RPMI7951 (cell line): ENCODE measurements at regions not wholly inside any gene's neighbourhood (a gene's known extent, or its start where the extent isn't known, plus 50 kb on each side); places are given as distances from the start of the nearest gene placed in this dataset.
"Not testable (repeated sequence)": the region's sequence is repeated elsewhere in the genome, so short reads cannot be mapped to it uniquely, and the experiment has no call there.

ENCODE experiments used
- DNase-seq: peaks from one replicate; pipeline ENCODE4 v3.0.0-alpha.2; 2012; ENCODE audit warnings: low read depth

- DNase-seq = no peak
Measured at GRCh38 chr3:178967177-178967532, 104.5 kb downstream of the ZMAT3 start.

- DNase-seq = peak; percentile 49
Measured at GRCh38 chr3:178966299-178967176, 105.1 kb downstream of the ZMAT3 start.

- DNase-seq = no peak
Measured at GRCh38 chr3:178964551-178964950, 107.1 kb downstream of the ZMAT3 start.

GRCh38 chr3:178960918-178961317, 110.7 kb downstream of the ZMAT3 start:
- no peak for DNase-seq

- peak; percentile 50 for DNase-seq
Measured at GRCh38 chr3:178960181-178960580, 111.4 kb downstream of the ZMAT3 start.

GRCh38 chr3:178950676-178951075, 120.9 kb downstream of the ZMAT3 start:
- peak; percentile 34 for DNase-seq

GRCh38 chr3:178949896-178950295, 121.7 kb downstream of the ZMAT3 start:
- DNase-seq = peak; percentile 8

- DNase-seq = no peak
Measured at GRCh38 chr3:178948546-178948945, 123.1 kb downstream of the ZMAT3 start.

GRCh38 chr3:178947738-178948137, 123.9 kb downstream of the ZMAT3 start:
- DNase-seq = no peak

- DNase-seq = not testable (repeated sequence)
Measured at GRCh38 chr3:178942261-178942660, 129.3 kb downstream of the ZMAT3 start.

GRCh38 chr3:178930116-178930515, 141.5 kb downstream of the ZMAT3 start:
- DNase-seq = no peak

- DNase-seq = no peak
Measured at GRCh38 chr3:178916223-178916622, 155.4 kb downstream of the ZMAT3 start.

- DNase-seq = no peak
Measured at GRCh38 chr3:178915365-178915764, 156.2 kb downstream of the ZMAT3 start.

- peak; percentile 3 for DNase-seq
Measured at GRCh38 chr3:178907081-178907480, 164.5 kb downstream of the ZMAT3 start.

GRCh38 chr3:178901204-178901603, 170.4 kb downstream of the ZMAT3 start:
- DNase-seq = no peak

- DNase-seq = no peak
Measured at GRCh38 chr3:178900029-178900646, 171.5 kb downstream of the ZMAT3 start.

- DNase-seq = no peak
Measured at GRCh38 chr3:178895178-178895789, 176.3 kb downstream of the ZMAT3 start.
